ENCODE measurements at regions not wholly inside any gene's neighbourhood (a gene's known extent, or its start where the extent isn't known, plus 50 kb on each side); places are given as distances from the start of the nearest gene placed in this dataset.

GRCh38 chr2:59586176-59586575 lies 967.3 kb downstream of the BCL11A start:
- TF ChIP-seq EP300 (IDR thresholded peaks at IDR 0.05) (no peak), CTCF (IDR thresholded peaks at IDR 0.05) (no peak), POLR2A (IDR thresholded peaks at IDR 0.05) (no peak)
